SK-N-SH treated with all-trans-retinoic acid at 6 μM for 48 hours (cell line): ENCODE measurements at regions not wholly inside any gene's neighbourhood (a gene's known extent, or its start where the extent isn't known, plus 50 kb on each side); places are given as distances from the start of the nearest gene placed in this dataset.

Source experiments
- ARNTL ChIP-seq: fragments of 450-650 bp; formaldehyde crosslinking; IDR thresholded peaks from 2 replicates; pipeline ENCODE4 v1.5.0; 2020; ENCODE audit warnings: low read depth, mild to moderate bottlenecking, moderate library complexity, borderline replicate concordance
- ESRRG ChIP-seq: fragments of 250-450 bp; sonication (Bioruptor Pico); IDR thresholded peaks from 2 replicates; pipeline ENCODE4 v1.6.1; 2021; ENCODE audit warnings: mild to moderate bottlenecking
- SNAI2 ChIP-seq: fragments of 250-450 bp; sonication (Bioruptor Pico); IDR thresholded peaks from 2 replicates; pipeline ENCODE4 v1.5.0; 2020; ENCODE audit warnings: mild to moderate bottlenecking, moderate library complexity
- ZFP3 ChIP-seq: fragments of 250-450 bp; sonication (Bioruptor Pico); IDR thresholded peaks from 2 replicates; pipeline ENCODE4 v1.5.0; 2020; ENCODE audit warnings: mild to moderate bottlenecking, moderate library complexity
- ZFP30 ChIP-seq: fragments of 450-650 bp; formaldehyde crosslinking; IDR thresholded peaks from 2 replicates; pipeline ENCODE4 v1.5.0; 2022; ENCODE audit warnings: mild to moderate bottlenecking, moderate library complexity
- ZNF565 ChIP-seq: fragments of 450-650 bp; formaldehyde crosslinking; conservative IDR thresholded peaks from 2 replicates; pipeline ENCODE4 v1.5.0; 2020; ENCODE audit warnings: low read depth, mild to moderate bottlenecking, moderate library complexity
- ZNF8 ChIP-seq: fragments of 450-650 bp; formaldehyde crosslinking; IDR thresholded peaks from 2 replicates; pipeline ENCODE4 v1.5.0; 2020; ENCODE audit warnings: mild to moderate bottlenecking, moderate library complexity
- TF ChIP-seq, protein P1 (sequence below): fragments of 250-450 bp; sonication (Bioruptor Pico); IDR thresholded peaks from 2 replicates; pipeline ENCODE4 v1.8.0; 2021; ENCODE audit warnings: low read depth, mild to moderate bottlenecking, moderate library complexity, borderline replicate concordance

DNA sequence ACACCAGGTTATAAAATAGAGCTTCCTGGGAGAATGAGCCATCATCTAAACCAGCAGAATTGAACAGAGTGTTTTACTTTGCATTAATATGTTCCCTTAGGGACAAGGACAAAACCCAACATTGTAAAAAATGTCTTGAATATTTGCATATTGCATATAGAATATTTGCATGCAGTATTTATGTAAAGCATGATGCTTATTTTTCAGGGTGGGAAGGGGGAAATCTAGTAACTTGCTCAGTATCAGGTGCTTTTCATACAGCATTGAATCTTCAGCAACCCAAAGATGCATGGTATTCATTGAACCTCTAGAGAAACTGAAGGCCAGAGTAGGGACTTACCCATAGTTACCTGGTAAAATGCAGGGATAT is 409.2 kb upstream of the ZMIZ1 start:
- TF ChIP-seq SNAI2 (CRISPR knock-in tag): no peak
- no peak for TF ChIP-seq ESRRG (CRISPR knock-in tag)
- TF ChIP-seq ZNF565 (CRISPR knock-in tag): no peak
- no peak for TF ChIP-seq ZNF8 (CRISPR knock-in tag)
- TF ChIP-seq ZFP30: no peak
- TF ChIP-seq ZFP3 (CRISPR knock-in tag): no peak
- TF ChIP-seq, protein P1, sequence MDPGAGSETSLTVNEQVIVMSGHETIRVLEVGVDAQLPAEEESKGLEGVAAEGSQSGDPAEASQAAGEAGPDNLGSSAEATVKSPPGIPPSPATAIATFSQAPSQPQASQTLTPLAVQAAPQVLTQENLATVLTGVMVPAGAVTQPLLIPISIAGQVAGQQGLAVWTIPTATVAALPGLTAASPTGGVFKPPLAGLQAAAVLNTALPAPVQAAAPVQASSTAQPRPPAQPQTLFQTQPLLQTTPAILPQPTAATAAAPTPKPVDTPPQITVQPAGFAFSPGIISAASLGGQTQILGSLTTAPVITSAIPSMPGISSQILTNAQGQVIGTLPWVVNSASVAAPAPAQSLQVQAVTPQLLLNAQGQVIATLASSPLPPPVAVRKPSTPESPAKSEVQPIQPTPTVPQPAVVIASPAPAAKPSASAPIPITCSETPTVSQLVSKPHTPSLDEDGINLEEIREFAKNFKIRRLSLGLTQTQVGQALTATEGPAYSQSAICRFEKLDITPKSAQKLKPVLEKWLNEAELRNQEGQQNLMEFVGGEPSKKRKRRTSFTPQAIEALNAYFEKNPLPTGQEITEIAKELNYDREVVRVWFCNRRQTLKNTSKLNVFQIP (CRISPR knock-in tag): no peak
- TF ChIP-seq ARNTL (CRISPR knock-in tag): no peak
